HL-60 (cell line): ENCODE measurements at regions not wholly inside any gene's neighbourhood (a gene's known extent, or its start where the extent isn't known, plus 50 kb on each side); places are given as distances from the start of the nearest gene placed in this dataset.

ENCODE experiments used
- DNase-seq, 2 experiments: peaks; one replicate each; pipeline ENCODE4 v3.0.0-alpha.2; 2010 to 2020; ENCODE audit warnings: low read depth in 1 of 2, low spot score in 1 of 2
- H3K27ac ChIP-seq: fragments of 250-450 bp; sonication (Bioruptor Pico); replicated peaks from 2 replicates; pipeline ENCODE4 v1.5.1; 2020; ENCODE audit warnings: mild to moderate bottlenecking, moderate library complexity
- H3K27me3 ChIP-seq: fragments of 250-450 bp; sonication (Bioruptor Pico); 2 replicates; pipeline ENCODE4 v1.5.1; 2021; ENCODE audit warnings: mild to moderate bottlenecking, moderate library complexity; ENCODE audit not compliant: insufficient read depth, poor library complexity, severe bottlenecking
- H3K4me3 ChIP-seq: replicated peaks from 2 replicates; pipeline ENCODE4 v1.5.1; 2011; ENCODE audit warnings: mild to moderate bottlenecking, control low read depth, low read length; ENCODE audit not compliant: insufficient read depth
- GABPA ChIP-seq: IDR thresholded peaks from 2 replicates; pipeline ENCODE4 v1.6.1; 2012; ENCODE audit warnings: low read depth
- POLR2AphosphoS5 ChIP-seq: IDR thresholded peaks from 2 replicates; pipeline ENCODE4 v1.6.1; 2012; ENCODE audit warnings: low read depth
- SPI1 ChIP-seq: IDR thresholded peaks from 2 replicates; pipeline ENCODE4 v1.6.1; 2012; ENCODE audit warnings: low read depth, mild to moderate bottlenecking, borderline replicate concordance
- TF ChIP-seq, protein P1 (sequence below): IDR thresholded peaks from one replicate; pipeline ENCODE4 v1.5.1; 2011; ENCODE audit warnings: low read length, control low read depth, inconsistent platforms; ENCODE audit not compliant: insufficient read depth
- TF ChIP-seq, protein P2 (sequence below): IDR thresholded peaks from 2 replicates; pipeline ENCODE4 v1.6.1; 2012; ENCODE audit warnings: low read depth; ENCODE audit not compliant: insufficient replicate concordance

GRCh38 chr3:72655723-72656122, 192.5 kb downstream of the SHQ1 start:
- no peak for TF ChIP-seq GABPA
- TF ChIP-seq SPI1: no peak
- TF ChIP-seq POLR2AphosphoS5: no peak
- TF ChIP-seq, protein P1, sequence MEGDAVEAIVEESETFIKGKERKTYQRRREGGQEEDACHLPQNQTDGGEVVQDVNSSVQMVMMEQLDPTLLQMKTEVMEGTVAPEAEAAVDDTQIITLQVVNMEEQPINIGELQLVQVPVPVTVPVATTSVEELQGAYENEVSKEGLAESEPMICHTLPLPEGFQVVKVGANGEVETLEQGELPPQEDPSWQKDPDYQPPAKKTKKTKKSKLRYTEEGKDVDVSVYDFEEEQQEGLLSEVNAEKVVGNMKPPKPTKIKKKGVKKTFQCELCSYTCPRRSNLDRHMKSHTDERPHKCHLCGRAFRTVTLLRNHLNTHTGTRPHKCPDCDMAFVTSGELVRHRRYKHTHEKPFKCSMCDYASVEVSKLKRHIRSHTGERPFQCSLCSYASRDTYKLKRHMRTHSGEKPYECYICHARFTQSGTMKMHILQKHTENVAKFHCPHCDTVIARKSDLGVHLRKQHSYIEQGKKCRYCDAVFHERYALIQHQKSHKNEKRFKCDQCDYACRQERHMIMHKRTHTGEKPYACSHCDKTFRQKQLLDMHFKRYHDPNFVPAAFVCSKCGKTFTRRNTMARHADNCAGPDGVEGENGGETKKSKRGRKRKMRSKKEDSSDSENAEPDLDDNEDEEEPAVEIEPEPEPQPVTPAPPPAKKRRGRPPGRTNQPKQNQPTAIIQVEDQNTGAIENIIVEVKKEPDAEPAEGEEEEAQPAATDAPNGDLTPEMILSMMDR: no peak
- TF ChIP-seq, protein P2, sequence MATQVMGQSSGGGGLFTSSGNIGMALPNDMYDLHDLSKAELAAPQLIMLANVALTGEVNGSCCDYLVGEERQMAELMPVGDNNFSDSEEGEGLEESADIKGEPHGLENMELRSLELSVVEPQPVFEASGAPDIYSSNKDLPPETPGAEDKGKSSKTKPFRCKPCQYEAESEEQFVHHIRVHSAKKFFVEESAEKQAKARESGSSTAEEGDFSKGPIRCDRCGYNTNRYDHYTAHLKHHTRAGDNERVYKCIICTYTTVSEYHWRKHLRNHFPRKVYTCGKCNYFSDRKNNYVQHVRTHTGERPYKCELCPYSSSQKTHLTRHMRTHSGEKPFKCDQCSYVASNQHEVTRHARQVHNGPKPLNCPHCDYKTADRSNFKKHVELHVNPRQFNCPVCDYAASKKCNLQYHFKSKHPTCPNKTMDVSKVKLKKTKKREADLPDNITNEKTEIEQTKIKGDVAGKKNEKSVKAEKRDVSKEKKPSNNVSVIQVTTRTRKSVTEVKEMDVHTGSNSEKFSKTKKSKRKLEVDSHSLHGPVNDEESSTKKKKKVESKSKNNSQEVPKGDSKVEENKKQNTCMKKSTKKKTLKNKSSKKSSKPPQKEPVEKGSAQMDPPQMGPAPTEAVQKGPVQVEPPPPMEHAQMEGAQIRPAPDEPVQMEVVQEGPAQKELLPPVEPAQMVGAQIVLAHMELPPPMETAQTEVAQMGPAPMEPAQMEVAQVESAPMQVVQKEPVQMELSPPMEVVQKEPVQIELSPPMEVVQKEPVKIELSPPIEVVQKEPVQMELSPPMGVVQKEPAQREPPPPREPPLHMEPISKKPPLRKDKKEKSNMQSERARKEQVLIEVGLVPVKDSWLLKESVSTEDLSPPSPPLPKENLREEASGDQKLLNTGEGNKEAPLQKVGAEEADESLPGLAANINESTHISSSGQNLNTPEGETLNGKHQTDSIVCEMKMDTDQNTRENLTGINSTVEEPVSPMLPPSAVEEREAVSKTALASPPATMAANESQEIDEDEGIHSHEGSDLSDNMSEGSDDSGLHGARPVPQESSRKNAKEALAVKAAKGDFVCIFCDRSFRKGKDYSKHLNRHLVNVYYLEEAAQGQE: no peak
- DNase-seq: no peak
- Histone ChIP-seq H3K27me3 (no peaks in the 10 kb centered on the region), H3K4me3 (no peak overlapping the region), H3K27ac (no peak overlapping the region)

GRCh38 chr3:72655131-72655551, 193.1 kb downstream of the SHQ1 start:
- Histone ChIP-seq H3K27me3 (no peaks in the 10 kb centered on the region), H3K27ac (no peak overlapping the region), H3K4me3 (no peak overlapping the region)
- DNase-seq: no peak
- TF ChIP-seq, protein P2: no peak
- TF ChIP-seq POLR2AphosphoS5 (no peak), GABPA (no peak), SPI1 (no peak)
- TF ChIP-seq, protein P1: no peak

- DNase-seq: no peak
- TF ChIP-seq, protein P1: no peak
- TF ChIP-seq SPI1: no peak
- TF ChIP-seq, protein P2: no peak
- TF ChIP-seq POLR2AphosphoS5: no peak
- no peak for TF ChIP-seq GABPA
- Histone ChIP-seq H3K27ac (no peak overlapping the region), H3K27me3 (no peaks in the 10 kb centered on the region), H3K4me3 (no peak overlapping the region)
These were observed 195.8 kb downstream of the SHQ1 start for GRCh38 chr3:72652395-72652794.
